ENCODE measurements at regions not wholly inside any gene's neighbourhood (a gene's known extent, or its start where the extent isn't known, plus 50 kb on each side); places are given as distances from the start of the nearest gene placed in this dataset.
"Not testable (repeated sequence)": the region's sequence is repeated elsewhere in the genome, so short reads cannot be mapped to it uniquely, and the experiment has no call there.

GRCh38 chr6:135113860-135114259 is 59.2 kb upstream of the HBS1L start:
- CTCF ChIA-PET (ENCODE audit: unreplicated experiment) = no interaction called here
- no peaks in the 10 kb centered on the region for H3K9me3 ChIP-seq (ENCODE audit: low read length)
- H3K4me2 ChIP-seq (ENCODE audit: low read length) = no peak overlapping the region
- no peaks in the 10 kb centered on the region for H3K9me2 ChIP-seq (ENCODE audit: insufficient read depth, low read length)
- H3K36me3 ChIP-seq (ENCODE audit: insufficient read depth, low read length) = no peaks in the 10 kb centered on the region
- H3K4me3 ChIP-seq (ENCODE audit: low read depth, low read length, poor library complexity, severe bottlenecking) = no peak overlapping the region
- intact Hi-C loops (cut with micrococcal nuclease; ENCODE audit: unreplicated experiment) = no loop called here
- BruUV-seq (replicated peaks) = no TSS peak
- no peaks in the 10 kb centered on the region for H4K20me1 ChIP-seq (ENCODE audit: insufficient read depth, low read length)
- H3K79me2 ChIP-seq (ENCODE audit: insufficient read depth, low read depth, low read length) = no peaks in the 10 kb centered on the region
- no peak overlapping the region for H2AFZ ChIP-seq (ENCODE audit: low read length)
- POLR2A ChIA-PET = no interaction called here
- DNase-seq (ENCODE audit: low spot score) = no peak
- no peak overlapping the region for H3K27ac ChIP-seq (ENCODE audit: low read depth, low read length, poor library complexity, severe bottlenecking)
- peaks cover 14% of the 10 kb centered on the region for H3K4me1 ChIP-seq (ENCODE audit: insufficient read depth, low read length, poor library complexity, severe bottlenecking)
- TF ChIP-seq EZH2phosphoT487 (IDR thresholded peaks at IDR 0.05; ENCODE audit: borderline replicate concordance, low read depth, low read length) (no peak), CTCF (conservative IDR thresholded peaks at IDR 0.05; ENCODE audit: low read length) (no peak)

DNA sequence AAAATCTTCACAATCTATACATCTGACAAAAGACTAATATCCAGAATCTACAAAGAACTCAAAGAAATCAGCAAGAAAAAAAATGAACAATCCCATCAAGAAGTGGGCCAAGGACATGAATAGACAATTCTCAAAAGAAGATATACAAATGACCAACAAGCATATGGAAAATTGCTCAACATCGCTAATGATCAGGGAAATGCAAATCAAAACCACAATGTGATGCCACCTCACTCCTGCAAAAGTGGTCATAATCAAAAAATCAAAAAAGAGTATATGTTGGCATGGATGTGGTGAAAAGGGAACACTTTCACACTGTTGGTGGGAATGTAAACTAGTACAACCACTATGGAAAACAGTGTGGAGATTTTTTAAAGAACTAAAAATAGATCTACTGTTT is 58.3 kb upstream of the HBS1L start:
- H3K36me3 ChIP-seq (ENCODE audit: insufficient read depth, low read length); H3K27ac ChIP-seq (ENCODE audit: low read depth, low read length, poor library complexity, severe bottlenecking); H3K9me2 ChIP-seq (ENCODE audit: insufficient read depth, low read length); CTCF ChIA-PET (ENCODE audit: unreplicated experiment); H3K4me2 ChIP-seq (ENCODE audit: low read length); H4K20me1 ChIP-seq (ENCODE audit: insufficient read depth, low read length); BruUV-seq (replicated peaks); intact Hi-C loops (cut with micrococcal nuclease; ENCODE audit: unreplicated experiment); H3K79me2 ChIP-seq (ENCODE audit: insufficient read depth, low read depth, low read length); POLR2A ChIA-PET; H3K4me3 ChIP-seq (ENCODE audit: low read depth, low read length, poor library complexity, severe bottlenecking); H3K9me3 ChIP-seq (ENCODE audit: low read length); H2AFZ ChIP-seq (ENCODE audit: low read length); DNase-seq (ENCODE audit: low spot score): not testable (repeated sequence)
- H3K4me1 ChIP-seq (ENCODE audit: insufficient read depth, low read length, poor library complexity, severe bottlenecking) = peaks cover 14% of the 10 kb centered on the region

- H3K4me2 ChIP-seq (ENCODE audit: low read length); H3K36me3 ChIP-seq (ENCODE audit: insufficient read depth, low read length); H3K9me3 ChIP-seq (ENCODE audit: low read length); intact Hi-C loops (cut with micrococcal nuclease; ENCODE audit: unreplicated experiment); H3K27ac ChIP-seq (ENCODE audit: low read depth, low read length, poor library complexity, severe bottlenecking); DNase-seq (ENCODE audit: low spot score); CTCF ChIA-PET (ENCODE audit: unreplicated experiment); H2AFZ ChIP-seq (ENCODE audit: low read length); BruUV-seq (replicated peaks); H3K9me2 ChIP-seq (ENCODE audit: insufficient read depth, low read length); H3K4me1 ChIP-seq (ENCODE audit: insufficient read depth, low read length, poor library complexity, severe bottlenecking); H3K4me3 ChIP-seq (ENCODE audit: low read depth, low read length, poor library complexity, severe bottlenecking); H4K20me1 ChIP-seq (ENCODE audit: insufficient read depth, low read length); H3K79me2 ChIP-seq (ENCODE audit: insufficient read depth, low read depth, low read length): not testable (repeated sequence)
- POLR2A ChIA-PET = interaction anchor here (0.5 kb wide), 1 partner anchor 120 kb away, joined by 4 read pairs; no protein-coding TSS in a partner anchor
Observed at GRCh38 chr6:135110261-135110781, 55.7 kb upstream of the HBS1L start.

- POLR2A ChIA-PET = interaction anchor here (0.5 kb wide), 1 partner anchor 121 kb away, joined by 4 read pairs; no protein-coding TSS in a partner anchor
Observed at GRCh38 chr6:135109761-135110160, 55.1 kb upstream of the HBS1L start.

More at GRCh38 chr6:135109761-135110160, 55.1 kb upstream of the HBS1L start:
- H3K4me3 ChIP-seq (ENCODE audit: low read depth, low read length, poor library complexity, severe bottlenecking) = no peak overlapping the region
- no peak overlapping the region for H3K4me2 ChIP-seq (ENCODE audit: low read length)
- TF ChIP-seq EZH2phosphoT487 (IDR thresholded peaks at IDR 0.05; ENCODE audit: borderline replicate concordance, low read depth, low read length) = no peak
- no peak for TF ChIP-seq CTCF (conservative IDR thresholded peaks at IDR 0.05; ENCODE audit: low read length)
- no peak overlapping the region for H3K27ac ChIP-seq (ENCODE audit: low read depth, low read length, poor library complexity, severe bottlenecking)
- H3K9me2 ChIP-seq (ENCODE audit: insufficient read depth, low read length) = no peaks in the 10 kb centered on the region
- no peaks in the 10 kb centered on the region for H3K9me3 ChIP-seq (ENCODE audit: low read length)
- H3K4me1 ChIP-seq (ENCODE audit: insufficient read depth, low read length, poor library complexity, severe bottlenecking) = peaks cover 15% of the 10 kb centered on the region
- H4K20me1 ChIP-seq (ENCODE audit: insufficient read depth, low read length) = no peaks in the 10 kb centered on the region
- H2AFZ ChIP-seq (ENCODE audit: low read length) = no peak overlapping the region
- no peaks in the 10 kb centered on the region for H3K79me2 ChIP-seq (ENCODE audit: insufficient read depth, low read depth, low read length)
- DNase-seq (ENCODE audit: low spot score) = no peak
- intact Hi-C loops (cut with micrococcal nuclease; ENCODE audit: unreplicated experiment) = no loop called here
- CTCF ChIA-PET (ENCODE audit: unreplicated experiment) = no interaction called here
- BruUV-seq (replicated peaks) = no TSS peak
- no peaks in the 10 kb centered on the region for H3K36me3 ChIP-seq (ENCODE audit: insufficient read depth, low read length)
